OCI-LY1 (cell line): ENCODE measurements at regions not wholly inside any gene's neighbourhood (a gene's known extent, or its start where the extent isn't known, plus 50 kb on each side); places are given as distances from the start of the nearest gene placed in this dataset.

Experiments used
- CTCF ChIP-seq: fragments of 200-600 bp; sonication (generic), shearing (Covaris generic); IDR thresholded peaks from 2 replicates; pipeline ENCODE4 v1.5.1; 2017; ENCODE audit warnings: mild to moderate bottlenecking, antibody characterized with exemption, low read length, moderate library complexity, mixed read lengths
- EZH2 ChIP-seq: fragments of 200-600 bp; sonication (generic), shearing (Covaris generic); IDR thresholded peaks from 2 replicates; pipeline ENCODE4 v1.8.0; 2017; ENCODE audit warnings: borderline replicate concordance, mixed run types, mild to moderate bottlenecking, antibody characterized with exemption, low read length, moderate library complexity, mixed read lengths

GRCh38 chr4:120509222-120509621, 413.3 kb downstream of the PRDM5 start:
- TF ChIP-seq EZH2 (no peak), CTCF (no peak)
